Panc1 (cell line): ENCODE measurements at regions not wholly inside any gene's neighbourhood (a gene's known extent, or its start where the extent isn't known, plus 50 kb on each side); places are given as distances from the start of the nearest gene placed in this dataset.

ENCODE experiments used
- CTCF ChIP-seq: fragments of 450-650 bp; IDR thresholded peaks from 2 replicates; pipeline ENCODE4 v1.5.1; 2017; ENCODE audit warnings: mild to moderate bottlenecking
- POLR2AphosphoS5 ChIP-seq: IDR thresholded peaks from 2 replicates; pipeline ENCODE4 v1.6.1; 2012; ENCODE audit warnings: mild to moderate bottlenecking, low read depth, low read length, moderate library complexity
- REST ChIP-seq, 2 experiments: IDR thresholded peaks; 2 replicates each; pipeline ENCODE4 v1.6.1; 2011 to 2012; ENCODE audit warnings: low read depth in 2 of 2, control low read depth in 1 of 2, low read length in 1 of 2, mild to moderate bottlenecking in 1 of 2, moderate library complexity in 1 of 2; ENCODE audit not compliant: insufficient read depth in 1 of 2
- TCF7L2 ChIP-seq: IDR thresholded peaks from 2 replicates; pipeline ENCODE4 v1.6.1; 2011; ENCODE audit warnings: mild to moderate bottlenecking, low read depth, low read length, inconsistent platforms

GRCh38 chr20:51098284-51098810, 75.4 kb upstream of the KCNG1 start:
- TF ChIP-seq CTCF (no peak), POLR2AphosphoS5 (no peak), TCF7L2 (no peak), REST (IDR thresholded peaks at IDR 0.05; ENCODE audit: insufficient read depth in 1 of 2, low read depth in 2 of 2, low read length in 1 of 2) (no peak)
